Endothelial cell of umbilical vein (primary cell): ENCODE measurements at regions not wholly inside any gene's neighbourhood (a gene's known extent, or its start where the extent isn't known, plus 50 kb on each side); places are given as distances from the start of the nearest gene placed in this dataset.

ENCODE experiments used
- EZH2 ChIP-seq: IDR thresholded peaks from 2 replicates; pipeline ENCODE4 v1.6.1; 2012; ENCODE audit warnings: borderline replicate concordance, low read depth, mild to moderate bottlenecking, moderate library complexity, low read length, inconsistent platforms; ENCODE audit not compliant: severe bottlenecking
- JUN ChIP-seq: IDR thresholded peaks from 2 replicates; pipeline ENCODE4 v1.6.1; 2011; ENCODE audit warnings: borderline replicate concordance, low read depth; ENCODE audit not compliant: insufficient read length, insufficient read depth
- POLR2A ChIP-seq: IDR thresholded peaks from 2 replicates; pipeline ENCODE4 v1.6.1; 2012; ENCODE audit warnings: low read depth, mild to moderate bottlenecking, control low read depth, low read length
- TF ChIP-seq, protein P1 (sequence below), 2 donors: IDR thresholded peaks; 1 replicate in 1 of 2; 2 replicates in 1 of 2; pipeline ENCODE4 v1.5.1; 2011; ENCODE audit warnings: low read length in 2 of 2, mild to moderate bottlenecking in 2 of 2, moderate library complexity in 2 of 2, control low read depth in 1 of 2, inconsistent platforms in 1 of 2, low read depth in 1 of 2; ENCODE audit not compliant: insufficient read depth in 1 of 2; ENCODE audit errors: extremely low read depth in 1 of 2

GRCh38 chr10:30728127-30728526, 98.6 kb upstream of the LYZL2 start:
- no peak for TF ChIP-seq POLR2A
- TF ChIP-seq, protein P1, sequence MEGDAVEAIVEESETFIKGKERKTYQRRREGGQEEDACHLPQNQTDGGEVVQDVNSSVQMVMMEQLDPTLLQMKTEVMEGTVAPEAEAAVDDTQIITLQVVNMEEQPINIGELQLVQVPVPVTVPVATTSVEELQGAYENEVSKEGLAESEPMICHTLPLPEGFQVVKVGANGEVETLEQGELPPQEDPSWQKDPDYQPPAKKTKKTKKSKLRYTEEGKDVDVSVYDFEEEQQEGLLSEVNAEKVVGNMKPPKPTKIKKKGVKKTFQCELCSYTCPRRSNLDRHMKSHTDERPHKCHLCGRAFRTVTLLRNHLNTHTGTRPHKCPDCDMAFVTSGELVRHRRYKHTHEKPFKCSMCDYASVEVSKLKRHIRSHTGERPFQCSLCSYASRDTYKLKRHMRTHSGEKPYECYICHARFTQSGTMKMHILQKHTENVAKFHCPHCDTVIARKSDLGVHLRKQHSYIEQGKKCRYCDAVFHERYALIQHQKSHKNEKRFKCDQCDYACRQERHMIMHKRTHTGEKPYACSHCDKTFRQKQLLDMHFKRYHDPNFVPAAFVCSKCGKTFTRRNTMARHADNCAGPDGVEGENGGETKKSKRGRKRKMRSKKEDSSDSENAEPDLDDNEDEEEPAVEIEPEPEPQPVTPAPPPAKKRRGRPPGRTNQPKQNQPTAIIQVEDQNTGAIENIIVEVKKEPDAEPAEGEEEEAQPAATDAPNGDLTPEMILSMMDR (IDR thresholded peaks at IDR 0.05; ENCODE audit: extremely low read depth in 1 of 2, insufficient read depth in 1 of 2, low read depth in 1 of 2, low read length in 2 of 2) = no peak
- TF ChIP-seq JUN = no peak
- no peak for TF ChIP-seq EZH2
